ENCODE measurements at regions not wholly inside any gene's neighbourhood (a gene's known extent, or its start where the extent isn't known, plus 50 kb on each side); places are given as distances from the start of the nearest gene placed in this dataset.

GRCh38 chr16:80437707-80438106 lies 103.1 kb upstream of the DYNLRB2 start:
- Histone ChIP-seq H4K20me1 (ENCODE audit: low read depth, low read length) (no peaks in the 10 kb centered on the region), H3K36me3 (ENCODE audit: low read length) (no peaks in the 10 kb centered on the region), H3F3A (ENCODE audit: insufficient read depth) (no peaks in the 10 kb centered on the region), H3K9me3 (ENCODE audit: insufficient read depth, low read length) (no peaks in the 10 kb centered on the region), H3K4me3 (ENCODE audit: insufficient read depth, low read length, poor library complexity, severe bottlenecking) (no peak overlapping the region), H3K27ac (ENCODE audit: low read depth, low read length) (no peak overlapping the region), H3K27me3 (ENCODE audit: low read length) (no peaks in the 10 kb centered on the region), H3K9me2 (replicated peaks; ENCODE audit: insufficient read depth, low read length) (no peaks in the 10 kb centered on the region), H3K79me2 (ENCODE audit: insufficient read depth, low read length) (no peaks in the 10 kb centered on the region), H3K9ac (ENCODE audit: low read length) (no peak overlapping the region), H2AFZ (ENCODE audit: low read depth, low read length, severe bottlenecking) (no peak overlapping the region), H3K4me2 (ENCODE audit: low read depth, low read length, poor library complexity, severe bottlenecking) (no peak overlapping the region)
- no peak for TF ChIP-seq CTCF (IDR thresholded peaks at IDR 0.05; ENCODE audit: insufficient read depth, low read length, poor library complexity, severe bottlenecking)
- no peak for TF ChIP-seq EZH2phosphoT487 (conservative IDR thresholded peaks at IDR 0.05; ENCODE audit: low read length)

GRCh38 chr16:80436510-80436909 lies 104.3 kb upstream of the DYNLRB2 start:
- Histone ChIP-seq H3F3A (ENCODE audit: insufficient read depth) (no peaks in the 10 kb centered on the region), H3K4me3 (ENCODE audit: insufficient read depth, low read length, poor library complexity, severe bottlenecking) (no peak overlapping the region), H4K20me1 (ENCODE audit: low read depth, low read length) (no peaks in the 10 kb centered on the region), H3K79me2 (ENCODE audit: insufficient read depth, low read length) (no peaks in the 10 kb centered on the region), H3K36me3 (ENCODE audit: low read length) (no peaks in the 10 kb centered on the region), H3K27me3 (ENCODE audit: low read length) (no peaks in the 10 kb centered on the region), H3K9ac (ENCODE audit: low read length) (no peak overlapping the region), H3K27ac (ENCODE audit: low read depth, low read length) (no peak overlapping the region), H2AFZ (ENCODE audit: low read depth, low read length, severe bottlenecking) (no peak overlapping the region), H3K9me2 (replicated peaks; ENCODE audit: insufficient read depth, low read length) (no peaks in the 10 kb centered on the region; the same call in 1 of the 2 replicates), H3K4me2 (ENCODE audit: low read depth, low read length, poor library complexity, severe bottlenecking) (no peak overlapping the region), H3K9me3 (ENCODE audit: insufficient read depth, low read length) (no peaks in the 10 kb centered on the region)
- TF ChIP-seq EZH2phosphoT487 (conservative IDR thresholded peaks at IDR 0.05; ENCODE audit: low read length) (no peak), CTCF (IDR thresholded peaks at IDR 0.05; ENCODE audit: insufficient read depth, low read length, poor library complexity, severe bottlenecking) (no peak)

- no peak for TF ChIP-seq CTCF (IDR thresholded peaks at IDR 0.05; ENCODE audit: insufficient read depth, low read length, poor library complexity, severe bottlenecking)
- no peak for TF ChIP-seq EZH2phosphoT487 (conservative IDR thresholded peaks at IDR 0.05; ENCODE audit: low read length)
- no peaks in the 10 kb centered on the region for H3K36me3 ChIP-seq (ENCODE audit: low read length)
- no peaks in the 10 kb centered on the region for H3K79me2 ChIP-seq (ENCODE audit: insufficient read depth, low read length)
- no peaks in the 10 kb centered on the region for H4K20me1 ChIP-seq (ENCODE audit: low read depth, low read length)
- no peak overlapping the region for H3K4me2 ChIP-seq (ENCODE audit: low read depth, low read length, poor library complexity, severe bottlenecking)
- H3K27ac ChIP-seq (ENCODE audit: low read depth, low read length): no peak overlapping the region
- H3K27me3 ChIP-seq (ENCODE audit: low read length): no peaks in the 10 kb centered on the region
- H3F3A ChIP-seq (ENCODE audit: insufficient read depth): no peaks in the 10 kb centered on the region
- no peak overlapping the region for H3K9ac ChIP-seq (ENCODE audit: low read length)
- H3K9me3 ChIP-seq (ENCODE audit: insufficient read depth, low read length): no peaks in the 10 kb centered on the region
- H3K9me2 ChIP-seq (replicated peaks; ENCODE audit: insufficient read depth, low read length): no peaks in the 10 kb centered on the region; the same call in 1 of the 2 replicates
- no peak overlapping the region for H2AFZ ChIP-seq (ENCODE audit: low read depth, low read length, severe bottlenecking)
- no peak overlapping the region for H3K4me3 ChIP-seq (ENCODE audit: insufficient read depth, low read length, poor library complexity, severe bottlenecking)
These were observed 107.2 kb upstream of the DYNLRB2 start for GRCh38 chr16:80433623-80434022.

Measured in SU-DHL-6 (cell line).